ENCODE measurements at regions not wholly inside any gene's neighbourhood (a gene's known extent, or its start where the extent isn't known, plus 50 kb on each side); places are given as distances from the start of the nearest gene placed in this dataset.

DNA sequence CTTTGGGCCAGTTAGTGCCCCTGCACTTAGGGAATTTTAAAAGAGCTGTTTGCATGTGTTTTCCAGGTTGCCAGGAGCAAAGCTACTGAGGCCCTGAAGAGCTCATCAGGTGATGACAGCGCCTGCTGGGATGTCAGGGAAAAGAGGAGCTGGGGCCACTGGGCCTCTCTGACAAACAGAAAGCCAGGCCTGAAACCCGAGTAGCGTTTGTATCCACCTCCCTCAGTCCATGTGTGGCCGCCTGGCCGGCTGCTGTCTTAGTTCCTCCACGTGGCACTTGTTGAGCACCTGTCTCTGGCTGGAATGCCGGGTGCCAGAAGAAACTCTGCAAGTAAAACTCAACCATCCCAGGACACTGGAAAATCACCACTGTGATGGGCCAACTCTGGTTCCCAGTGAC is 601.2 kb downstream of the CDH26 start:
- H3K27me3 Mint-ChIP-seq, result peaks cover 45% of the 10 kb centered on the region
- H3K36me3 Mint-ChIP-seq (ENCODE audit: low read depth), result peaks cover 2% of the 10 kb centered on the region
- H3K27ac Mint-ChIP-seq, result no peak overlapping the region
- no peaks in the 10 kb centered on the region for H3K9me3 ChIP-seq (ENCODE audit: control insufficient read depth, low read length, poor library complexity, severe bottlenecking)
- DNase-seq (no peak), ATAC-seq (no peak)
- no peak overlapping the region for H3K4me3 Mint-ChIP-seq
- H3K4me1 Mint-ChIP-seq, result no peaks in the 10 kb centered on the region

DNA sequence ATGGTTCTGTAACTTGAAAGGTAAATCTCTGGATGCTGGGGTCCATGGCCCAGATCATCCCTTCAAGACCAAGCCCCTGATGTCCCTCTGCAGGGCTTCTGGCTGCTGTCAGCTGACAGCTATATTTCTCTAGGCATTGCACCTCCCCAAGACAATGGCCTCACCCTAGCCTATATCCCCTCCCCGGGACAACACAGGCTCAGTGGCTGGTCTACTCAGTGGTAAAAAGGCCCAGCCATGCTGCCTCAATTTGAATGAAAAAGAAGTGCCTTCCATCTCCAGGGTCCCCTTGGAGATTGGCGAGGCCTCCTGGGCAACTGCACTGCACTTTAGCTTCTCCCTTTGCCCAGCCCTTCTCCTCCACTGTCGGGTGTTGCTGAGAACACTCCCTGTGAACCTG is 602.8 kb downstream of the CDH26 start:
- H3K9me3 ChIP-seq (ENCODE audit: control insufficient read depth, low read length, poor library complexity, severe bottlenecking), result no peaks in the 10 kb centered on the region
- ATAC-seq, result no peak
- Mint-ChIP-seq H3K27ac (no peak overlapping the region), H3K27me3 (peaks cover 53% of the 10 kb centered on the region), H3K36me3 (ENCODE audit: low read depth) (peaks cover 2% of the 10 kb centered on the region), H3K4me1 (no peaks in the 10 kb centered on the region), H3K4me3 (no peak overlapping the region)
- no peak for DNase-seq

DNA sequence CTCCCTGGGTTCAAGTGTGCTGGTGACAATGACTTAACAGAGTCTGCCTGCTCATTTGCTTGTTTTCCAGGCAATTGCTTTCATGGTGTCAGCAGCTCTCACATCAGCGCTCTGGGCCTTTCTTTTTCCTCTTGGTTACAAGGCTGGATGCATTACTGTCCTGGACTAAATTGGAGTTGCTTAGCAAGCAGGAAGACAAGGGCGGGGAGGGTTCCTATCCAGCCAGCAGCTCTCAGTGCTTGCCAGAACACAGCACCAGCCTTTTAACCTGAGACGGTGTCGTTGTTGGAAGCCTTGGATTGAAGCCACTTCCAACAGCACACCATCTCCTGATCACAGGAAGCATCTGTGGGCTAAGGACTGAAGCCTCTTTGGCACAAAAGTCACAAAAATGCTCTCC is 606.9 kb downstream of the CDH26 start:
- peaks cover 38% of the 10 kb centered on the region for H3K27me3 Mint-ChIP-seq
- no peak for DNase-seq
- no peak overlapping the region for H3K4me3 Mint-ChIP-seq
- no peaks in the 10 kb centered on the region for H3K36me3 Mint-ChIP-seq (ENCODE audit: low read depth)
- no peaks in the 10 kb centered on the region for H3K9me3 ChIP-seq (ENCODE audit: control insufficient read depth, low read length, poor library complexity, severe bottlenecking)
- H3K4me1 Mint-ChIP-seq, result no peaks in the 10 kb centered on the region
- no peak for ATAC-seq
- no peak overlapping the region for H3K27ac Mint-ChIP-seq

DNA sequence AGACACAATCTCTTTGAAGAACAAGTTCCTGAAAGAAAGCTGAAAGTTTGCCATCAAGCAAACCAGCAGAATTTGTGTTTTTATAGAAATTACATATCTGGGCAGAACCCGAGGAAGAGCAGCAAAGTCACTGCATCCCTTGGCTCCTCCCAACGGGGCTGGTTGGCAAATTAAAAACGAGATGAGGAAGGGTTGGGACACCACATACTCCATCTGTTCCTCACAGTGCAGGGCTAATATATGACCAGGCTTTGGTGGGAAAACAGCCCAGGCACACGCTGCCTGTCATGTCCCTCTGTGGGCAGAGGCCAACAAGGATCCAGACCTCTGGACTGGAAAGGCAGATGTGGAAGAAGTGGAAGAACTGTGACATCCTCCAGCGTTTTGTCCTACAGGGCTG is 607.3 kb downstream of the CDH26 start:
- Mint-ChIP-seq H3K4me3 (no peak overlapping the region), H3K27me3 (peaks cover 34% of the 10 kb centered on the region), H3K36me3 (ENCODE audit: low read depth) (no peaks in the 10 kb centered on the region), H3K27ac (no peak overlapping the region), H3K4me1 (no peaks in the 10 kb centered on the region)
- DNase-seq, result no peak
- no peak for ATAC-seq
- no peaks in the 10 kb centered on the region for H3K9me3 ChIP-seq (ENCODE audit: control insufficient read depth, low read length, poor library complexity, severe bottlenecking)

DNA sequence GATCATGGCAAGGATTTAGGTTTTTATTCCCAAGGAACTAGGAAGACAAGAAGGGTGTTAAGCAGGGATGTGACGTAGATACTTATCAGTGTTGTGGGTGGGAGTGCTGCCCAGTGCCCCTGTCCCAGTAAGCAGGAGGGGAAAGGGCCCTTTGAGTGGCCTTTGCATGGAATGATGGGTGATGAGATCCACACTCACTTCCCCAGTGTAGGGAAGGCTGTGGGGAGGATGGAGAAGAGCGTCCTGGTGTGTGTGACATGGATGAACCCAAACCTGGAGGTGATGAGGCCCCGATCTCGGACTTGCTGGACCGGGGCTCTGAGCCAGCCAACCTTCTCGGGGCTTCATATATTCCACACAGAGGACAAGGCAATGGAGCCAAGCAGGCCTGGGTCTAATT is 610.9 kb downstream of the CDH26 start:
- Mint-ChIP-seq H3K36me3 (ENCODE audit: low read depth) (no peaks in the 10 kb centered on the region), H3K27ac (no peak overlapping the region), H3K4me3 (no peak overlapping the region), H3K4me1 (no peaks in the 10 kb centered on the region), H3K27me3 (peaks cover 12% of the 10 kb centered on the region)
- ATAC-seq (no peak), DNase-seq (no peak)
- no peaks in the 10 kb centered on the region for H3K9me3 ChIP-seq (ENCODE audit: control insufficient read depth, low read length, poor library complexity, severe bottlenecking)

DNA sequence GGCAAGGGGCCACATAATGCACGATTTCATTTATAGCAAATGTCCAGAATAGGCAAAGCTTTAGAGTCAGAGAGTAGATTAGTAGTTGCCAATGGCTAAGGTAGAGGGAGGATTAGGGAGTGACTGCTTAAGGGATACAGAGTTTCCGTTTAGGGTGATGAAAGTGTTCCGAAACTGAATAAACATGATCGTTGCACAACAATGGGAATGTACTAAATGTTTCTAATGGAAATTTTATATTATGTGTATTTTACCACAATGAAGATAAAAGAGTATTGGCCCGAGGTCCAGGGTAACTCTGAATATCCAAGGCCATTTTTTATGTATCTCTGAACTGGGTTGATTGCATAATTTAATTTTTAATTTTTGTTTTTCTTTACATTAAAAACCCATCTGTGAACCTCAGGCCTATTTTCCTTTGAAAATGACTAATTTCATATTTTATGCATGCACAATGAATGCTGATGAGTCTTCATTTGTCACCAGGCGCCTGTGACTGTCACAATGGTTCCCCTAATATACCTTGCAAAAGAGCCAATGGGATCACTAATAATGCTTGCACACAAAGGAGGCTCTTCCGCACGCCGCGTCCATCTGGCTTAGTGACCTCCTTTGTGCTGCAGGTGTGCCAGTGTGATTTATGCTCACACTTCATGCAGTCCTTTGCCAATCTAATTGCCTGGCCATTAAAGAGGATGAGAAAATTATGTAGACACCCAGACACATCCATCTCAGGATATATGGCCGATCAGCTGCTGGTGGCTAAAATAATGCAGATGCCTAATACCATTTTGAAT is 612.5 kb downstream of the CDH26 start:
- Mint-ChIP-seq H3K4me1 (no peaks in the 10 kb centered on the region), H3K36me3 (ENCODE audit: low read depth) (no peaks in the 10 kb centered on the region), H3K27me3 (no peaks in the 10 kb centered on the region), H3K4me3 (no peak overlapping the region), H3K27ac (no peak overlapping the region)
- DNase-seq (no peak), ATAC-seq (no peak)
- no peaks in the 10 kb centered on the region for H3K9me3 ChIP-seq (ENCODE audit: control insufficient read depth, low read length, poor library complexity, severe bottlenecking)

DNA sequence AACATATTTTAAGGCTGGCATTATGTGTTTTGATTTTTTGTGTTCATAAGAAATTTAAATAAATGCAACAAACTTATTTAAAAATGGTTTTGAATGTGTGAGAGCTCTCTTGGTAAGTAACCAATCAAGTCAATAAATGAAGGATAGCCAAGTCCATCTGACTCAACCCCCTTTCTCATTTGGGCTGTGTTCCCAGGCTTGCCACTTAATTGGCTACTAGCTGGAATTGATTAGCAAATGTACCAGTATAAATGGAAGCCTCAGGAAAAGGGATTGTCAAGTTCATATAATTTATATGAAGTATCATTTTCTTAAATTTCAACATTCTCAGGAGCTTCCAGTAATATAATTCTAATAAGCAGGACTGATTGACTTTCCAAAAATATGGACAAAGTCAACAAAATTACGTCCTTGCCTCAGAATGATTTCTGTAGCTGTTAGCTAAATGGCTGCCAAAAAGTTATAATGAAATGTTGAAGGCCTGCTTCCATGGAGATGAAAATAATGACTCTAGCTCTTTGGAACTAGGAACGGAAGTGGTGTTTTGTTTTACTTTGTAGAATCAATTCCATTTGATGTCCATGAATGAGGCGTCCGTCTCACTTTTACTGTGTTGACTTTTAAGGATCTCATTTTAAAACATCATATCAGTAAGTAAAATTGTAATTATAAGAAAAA is 614.9 kb downstream of the CDH26 start:
- no peak overlapping the region for H3K27ac Mint-ChIP-seq
- H3K9me3 ChIP-seq (ENCODE audit: control insufficient read depth, low read length, poor library complexity, severe bottlenecking), result no peaks in the 10 kb centered on the region
- H3K4me3 Mint-ChIP-seq, result no peak overlapping the region
- no peaks in the 10 kb centered on the region for H3K4me1 Mint-ChIP-seq
- no peak for ATAC-seq
- no peaks in the 10 kb centered on the region for H3K27me3 Mint-ChIP-seq
- H3K36me3 Mint-ChIP-seq (ENCODE audit: low read depth), result no peaks in the 10 kb centered on the region
- no peak for DNase-seq

DNA sequence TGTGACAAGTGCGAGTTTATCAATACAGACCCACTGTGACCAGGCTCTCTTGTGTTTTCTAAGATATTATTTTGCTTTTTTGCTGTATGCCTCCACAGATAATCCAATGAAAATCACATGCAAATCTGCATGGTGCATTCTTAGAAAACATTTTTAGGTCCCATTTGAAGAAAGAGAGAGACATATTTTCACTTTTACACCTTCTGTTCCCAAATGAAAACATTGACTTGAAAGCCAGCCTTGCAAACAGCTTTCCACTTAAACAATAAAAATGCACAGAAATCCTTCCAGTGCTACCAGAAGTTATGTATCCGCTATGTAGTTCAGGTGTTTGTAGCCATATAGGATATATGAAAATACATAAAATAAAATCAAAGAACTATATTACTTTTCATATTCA is 618.0 kb downstream of the CDH26 start:
- H3K4me3 Mint-ChIP-seq, result no peak overlapping the region
- no peak for ATAC-seq
- H3K36me3 Mint-ChIP-seq (ENCODE audit: low read depth), result no peaks in the 10 kb centered on the region
- no peak overlapping the region for H3K27ac Mint-ChIP-seq
- no peaks in the 10 kb centered on the region for H3K27me3 Mint-ChIP-seq
- H3K4me1 Mint-ChIP-seq, result no peaks in the 10 kb centered on the region
- DNase-seq, result no peak
- no peaks in the 10 kb centered on the region for H3K9me3 ChIP-seq (ENCODE audit: control insufficient read depth, low read length, poor library complexity, severe bottlenecking)

DNA sequence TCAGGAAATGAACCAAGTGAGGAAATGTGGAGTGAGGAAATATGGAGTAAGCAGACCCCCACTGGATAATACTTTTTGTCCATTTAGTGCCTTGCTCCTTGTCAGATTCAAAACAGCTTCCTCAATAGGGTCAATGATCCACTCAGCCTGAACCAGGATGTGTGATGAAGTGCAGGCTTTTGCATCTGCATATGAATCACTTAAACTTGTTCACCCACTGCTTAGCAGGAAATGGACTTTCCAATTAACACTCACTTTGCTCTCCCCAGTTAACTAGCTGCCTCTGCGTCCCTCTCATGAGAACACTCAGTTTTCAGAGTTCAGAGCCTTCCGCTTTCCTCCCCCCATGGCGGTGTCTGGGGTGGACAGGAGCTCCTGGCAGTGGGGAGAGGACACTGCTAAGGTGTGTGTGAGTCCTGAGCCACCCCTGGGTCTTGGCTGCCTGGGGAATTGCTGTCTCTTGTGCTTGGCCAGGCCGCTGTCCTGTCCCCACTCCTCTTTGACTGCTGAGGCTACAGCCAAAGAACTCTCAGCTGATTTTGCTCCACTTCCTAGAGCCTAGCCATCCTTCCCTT is 621.8 kb downstream of the CDH26 start:
- no peaks in the 10 kb centered on the region for H3K36me3 Mint-ChIP-seq (ENCODE audit: low read depth)
- ATAC-seq (no peak), DNase-seq (no peak)

DNA sequence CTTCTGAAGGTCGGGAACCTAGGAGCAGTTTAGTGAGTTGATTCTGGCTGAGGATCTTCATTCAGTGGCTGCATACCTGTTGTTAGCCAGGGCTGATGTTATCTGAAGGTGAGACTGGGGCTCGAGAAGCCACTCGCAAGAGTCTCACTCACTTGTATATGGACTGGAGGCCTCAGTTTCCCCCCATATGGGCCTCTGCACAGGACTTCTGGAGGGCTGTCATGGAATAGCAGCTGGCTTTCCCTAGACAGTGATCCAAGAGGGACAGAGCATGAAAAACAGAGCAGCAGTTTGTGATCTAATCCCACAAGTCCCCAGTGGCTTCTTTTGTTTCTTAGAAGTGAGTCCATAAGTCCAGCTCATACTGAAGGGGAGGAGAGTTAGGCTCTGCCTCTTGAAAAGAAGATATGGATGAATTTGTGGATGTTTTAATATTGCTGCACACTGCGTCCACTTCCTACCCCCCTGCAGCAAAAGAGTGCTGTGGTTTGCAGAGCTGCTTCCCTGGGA is 623.4 kb downstream of the CDH26 start:
- H3K27ac Mint-ChIP-seq, result no peak overlapping the region
- peaks cover 10% of the 10 kb centered on the region for H3K27me3 Mint-ChIP-seq
- no peaks in the 10 kb centered on the region for H3K9me3 ChIP-seq (ENCODE audit: control insufficient read depth, low read length, poor library complexity, severe bottlenecking)
- no peaks in the 10 kb centered on the region for H3K36me3 Mint-ChIP-seq (ENCODE audit: low read depth)
- no peak for ATAC-seq
- H3K4me1 Mint-ChIP-seq, result no peaks in the 10 kb centered on the region
- no peak overlapping the region for H3K4me3 Mint-ChIP-seq
- no peak for DNase-seq

More for the DNA sequence above, 621.8 kb downstream of the CDH26 start:
- H3K27ac Mint-ChIP-seq, result no peak overlapping the region
- no peaks in the 10 kb centered on the region for H3K4me1 Mint-ChIP-seq
- peaks cover 7% of the 10 kb centered on the region for H3K27me3 Mint-ChIP-seq
- H3K9me3 ChIP-seq (ENCODE audit: control insufficient read depth, low read length, poor library complexity, severe bottlenecking), result no peaks in the 10 kb centered on the region
- no peak overlapping the region for H3K4me3 Mint-ChIP-seq

DNA sequence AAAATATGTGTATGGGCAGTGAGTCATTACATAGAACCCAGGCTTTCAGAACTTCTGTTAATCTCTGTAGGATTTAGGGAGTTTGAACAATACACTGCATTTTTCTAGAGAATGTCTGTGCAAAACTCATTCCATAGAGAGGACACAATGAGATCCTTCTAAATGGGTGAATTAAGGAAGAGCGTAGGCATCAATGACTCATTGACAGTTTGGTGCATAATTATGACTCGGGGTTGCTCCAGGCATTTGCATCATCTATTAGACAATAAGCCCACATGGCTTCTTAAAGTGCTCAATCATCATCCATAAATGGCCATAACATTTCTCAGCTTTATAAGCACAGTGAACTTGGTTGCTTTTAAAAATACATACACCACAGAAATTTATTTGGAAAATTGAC is 625.5 kb downstream of the CDH26 start:
- Mint-ChIP-seq H3K27me3 (peaks cover 14% of the 10 kb centered on the region), H3K4me3 (no peak overlapping the region), H3K36me3 (ENCODE audit: low read depth) (no peaks in the 10 kb centered on the region), H3K4me1 (no peaks in the 10 kb centered on the region), H3K27ac (no peak overlapping the region)
- ATAC-seq (no peak), DNase-seq (no peak)
- H3K9me3 ChIP-seq (ENCODE audit: control insufficient read depth, low read length, poor library complexity, severe bottlenecking), result no peaks in the 10 kb centered on the region

DNA sequence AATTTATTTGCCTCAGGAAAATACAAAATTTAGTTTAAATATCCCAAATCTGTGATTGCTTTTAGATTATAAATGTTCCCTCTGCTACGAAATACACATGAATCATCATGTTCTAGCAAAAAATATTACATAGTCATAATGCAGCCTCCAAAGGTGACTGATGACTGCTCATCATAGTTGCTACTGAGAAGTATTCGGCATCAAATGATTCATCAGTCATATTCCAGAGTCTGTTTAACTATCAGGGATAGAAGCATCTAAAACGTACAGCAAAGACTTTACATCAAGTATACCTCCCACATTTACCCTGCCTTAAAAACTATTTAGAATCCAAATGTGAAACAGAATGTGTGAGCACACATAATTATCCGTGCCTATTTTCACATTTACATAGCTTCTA is 626.0 kb downstream of the CDH26 start:
- Mint-ChIP-seq H3K27me3 (peaks cover 14% of the 10 kb centered on the region), H3K4me1 (no peaks in the 10 kb centered on the region), H3K4me3 (no peak overlapping the region), H3K36me3 (ENCODE audit: low read depth) (no peaks in the 10 kb centered on the region), H3K27ac (no peak overlapping the region)
- H3K9me3 ChIP-seq (ENCODE audit: control insufficient read depth, low read length, poor library complexity, severe bottlenecking), result no peaks in the 10 kb centered on the region
- DNase-seq (no peak), ATAC-seq (no peak)

DNA sequence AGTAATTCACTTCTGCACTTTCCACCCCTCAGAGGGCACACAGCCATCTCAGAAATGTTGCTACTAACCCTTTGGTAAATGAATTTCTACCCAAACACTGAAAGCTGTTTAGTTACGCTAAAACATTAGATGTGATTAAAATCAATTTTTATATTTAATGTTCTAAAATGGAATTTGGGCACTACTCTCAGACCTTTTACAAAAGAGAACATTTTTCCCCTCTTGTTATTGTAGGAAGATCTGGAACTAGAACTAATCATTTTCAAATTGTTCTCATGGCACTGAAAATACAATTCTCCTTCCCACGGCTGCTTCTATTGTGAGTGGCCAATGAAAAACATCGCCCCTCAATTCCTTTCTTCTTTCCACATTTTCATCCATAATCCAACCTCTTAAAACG is 627.4 kb downstream of the CDH26 start:
- DNase-seq, result no peak
- Mint-ChIP-seq H3K4me3 (no peak overlapping the region), H3K36me3 (ENCODE audit: low read depth) (no peaks in the 10 kb centered on the region), H3K27me3 (peaks cover 14% of the 10 kb centered on the region), H3K4me1 (no peaks in the 10 kb centered on the region), H3K27ac (no peak overlapping the region)
- no peaks in the 10 kb centered on the region for H3K9me3 ChIP-seq (ENCODE audit: control insufficient read depth, low read length, poor library complexity, severe bottlenecking)
- no peak for ATAC-seq
